ENCODE measurements at regions not wholly inside any gene's neighbourhood (a gene's known extent, or its start where the extent isn't known, plus 50 kb on each side); places are given as distances from the start of the nearest gene placed in this dataset.

DNA sequence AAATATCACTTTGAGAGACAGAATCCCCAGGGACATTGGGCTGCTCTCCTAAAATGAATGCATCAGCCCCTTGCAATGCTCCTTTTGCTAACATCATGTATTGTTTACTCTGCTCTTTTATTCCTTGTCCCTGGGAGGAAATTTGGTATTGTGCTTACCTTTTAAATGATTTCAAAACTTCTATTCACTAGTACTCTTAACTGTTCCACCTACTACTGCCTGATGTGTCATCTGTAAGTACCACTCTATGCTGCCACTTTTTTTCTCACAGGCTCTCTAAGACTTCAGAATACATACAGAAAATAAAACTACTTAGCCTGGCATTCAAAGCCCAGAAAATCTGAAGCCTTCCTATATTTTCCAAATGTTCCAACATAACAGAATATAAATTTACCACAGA, 667.2 kb downstream of the BRINP1 start:
- no peak for DNase-seq (ENCODE audit: extremely low read depth in 1 of 11, low read depth in 9 of 11, low spot score in 4 of 11)

DNA sequence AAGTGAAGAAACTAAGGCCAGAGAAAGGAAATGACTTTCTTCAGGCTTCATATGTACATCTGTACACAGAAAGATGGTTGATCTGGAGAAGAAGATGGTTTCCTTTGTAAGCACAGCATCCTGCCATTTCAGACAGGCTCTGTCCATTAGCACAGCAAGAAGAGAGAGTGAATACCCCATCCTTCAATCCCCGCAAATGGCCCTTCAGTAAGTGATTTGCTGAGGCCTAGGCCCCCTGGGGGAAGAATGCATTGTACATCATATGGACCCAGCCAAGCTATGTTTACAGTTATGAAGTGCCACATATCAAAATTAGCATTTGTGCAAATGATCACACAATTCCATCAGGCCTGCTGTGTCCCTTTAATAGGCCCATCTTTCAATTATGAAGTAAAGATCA, 657.4 kb downstream of the BRINP1 start:
- DNase-seq (ENCODE audit: extremely low read depth in 1 of 11, low read depth in 9 of 11, low spot score in 4 of 11): no peak

DNA sequence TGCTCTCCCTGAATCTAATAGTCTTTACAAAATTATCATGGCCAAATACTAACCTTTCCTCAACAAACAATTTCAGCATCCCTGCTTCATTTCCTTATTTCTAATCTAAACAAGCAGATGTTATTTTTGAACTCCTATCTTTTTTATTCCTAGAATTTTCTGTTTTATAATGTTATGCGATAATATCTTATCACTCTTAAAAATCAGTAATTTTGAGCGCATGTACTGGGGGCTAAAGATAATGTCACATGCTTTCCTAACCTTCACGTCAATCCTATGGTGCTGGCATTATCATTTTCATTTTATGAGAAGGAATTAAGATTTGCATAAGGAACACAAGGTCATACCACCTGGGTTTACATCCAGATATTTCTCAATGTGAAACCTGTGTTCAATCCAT, 648.0 kb downstream of the BRINP1 start:
- DNase-seq (ENCODE audit: extremely low read depth in 1 of 11, low read depth in 9 of 11, low spot score in 4 of 11): no peak

DNA sequence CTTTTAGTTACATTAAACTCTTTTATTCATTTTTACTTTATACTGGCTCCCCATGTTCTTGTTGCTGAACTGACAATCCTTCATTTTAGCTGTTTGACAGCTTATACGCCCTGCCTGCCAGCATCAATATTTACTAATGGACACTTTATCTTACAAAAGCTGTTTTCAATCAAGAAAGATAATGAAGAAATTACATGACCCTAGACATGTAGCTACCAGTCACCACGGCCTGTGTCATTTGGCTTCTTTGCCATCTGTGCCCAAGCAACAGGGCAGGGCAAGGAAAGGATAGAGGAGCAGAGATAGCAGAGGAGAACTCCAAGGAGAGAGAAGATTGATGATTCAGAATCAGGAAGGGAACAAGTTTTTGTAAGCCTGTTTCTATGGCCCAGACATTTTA, 647.3 kb downstream of the BRINP1 start:
- no peak for DNase-seq (ENCODE audit: extremely low read depth in 1 of 11, low read depth in 9 of 11, low spot score in 4 of 11)

DNA sequence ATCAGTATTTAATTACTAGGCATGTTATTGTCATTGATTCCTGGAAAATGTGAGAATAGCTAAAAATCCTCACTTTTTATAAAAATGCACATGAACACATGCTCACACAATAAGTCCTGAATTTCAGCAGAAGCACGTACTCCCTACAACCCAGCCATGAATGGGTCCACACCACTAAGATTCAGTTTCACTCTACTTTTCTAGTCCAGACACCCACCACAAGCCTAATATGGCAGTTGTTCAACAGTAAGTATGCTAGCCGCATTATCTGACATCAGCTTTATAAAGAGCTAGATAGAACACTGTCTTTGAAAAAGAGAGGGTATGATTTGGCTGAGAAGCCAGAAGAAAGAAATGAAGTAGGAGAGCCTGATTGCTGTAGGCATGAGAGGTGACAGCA, 639.3 kb downstream of the BRINP1 start:
- no peak for DNase-seq (ENCODE audit: extremely low read depth in 1 of 11, low read depth in 9 of 11, low spot score in 4 of 11)

DNA sequence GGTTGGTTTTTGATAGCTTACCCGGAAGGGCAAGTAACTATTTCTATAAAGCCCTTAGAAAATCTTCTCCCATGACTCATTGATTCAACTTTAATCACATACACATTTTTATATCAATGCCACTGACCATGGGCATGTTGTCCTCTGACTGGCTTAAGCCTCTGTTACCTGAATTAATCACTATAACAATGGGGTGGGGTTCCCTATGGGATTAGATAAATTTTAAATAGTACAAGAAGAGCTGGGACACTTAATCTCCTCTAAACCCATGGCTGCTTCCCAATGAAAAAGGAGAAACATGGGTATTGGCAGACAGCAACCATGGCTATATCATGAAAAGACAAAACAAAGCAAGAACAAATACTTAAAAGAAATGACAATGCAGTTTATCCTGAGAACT, 636.2 kb downstream of the BRINP1 start:
- DNase-seq (ENCODE audit: extremely low read depth in 1 of 11, low read depth in 9 of 11, low spot score in 4 of 11): no peak

DNA sequence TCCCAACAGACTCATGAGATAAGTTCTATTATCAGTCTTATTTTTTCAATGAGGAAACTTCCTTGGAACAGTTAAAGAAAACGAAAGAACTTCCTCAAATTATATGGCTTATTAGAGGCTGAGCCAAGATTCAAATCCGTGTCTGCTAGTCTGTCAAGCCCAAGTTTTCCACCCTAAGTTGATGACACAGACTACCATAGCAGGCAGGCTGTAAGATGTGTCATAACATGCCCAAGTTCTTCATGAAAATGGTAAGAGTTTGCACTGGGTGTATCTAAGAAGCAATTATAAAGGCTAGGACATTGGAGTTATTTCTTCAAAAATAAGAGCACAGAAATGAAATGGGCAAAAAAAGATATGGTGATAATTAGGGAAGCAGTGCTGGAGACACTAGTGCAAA, 634.5 kb downstream of the BRINP1 start:
- no peak for DNase-seq (ENCODE audit: extremely low read depth in 1 of 11, low read depth in 9 of 11, low spot score in 4 of 11)

DNA sequence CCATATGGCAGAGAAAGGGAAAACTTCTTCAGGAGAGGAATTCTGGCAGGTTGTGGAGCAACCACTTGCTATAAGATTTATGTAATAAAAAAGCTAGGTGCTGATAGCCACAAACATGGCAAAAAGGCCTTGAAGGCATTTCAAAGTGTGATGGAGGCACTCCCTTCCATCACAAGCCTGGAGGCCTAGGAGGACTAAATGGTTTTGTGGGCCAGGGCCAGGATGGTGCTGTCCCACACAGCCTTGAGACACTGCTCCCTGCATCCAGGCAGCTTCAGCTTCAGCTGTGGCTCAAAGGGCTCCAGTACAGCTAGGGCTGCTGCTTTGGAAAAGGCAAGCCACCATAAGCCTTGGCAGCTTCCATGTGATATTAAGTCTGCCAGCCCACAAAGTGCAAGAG, 632.8 kb downstream of the BRINP1 start:
- DNase-seq (ENCODE audit: extremely low read depth in 1 of 11, low read depth in 9 of 11, low spot score in 4 of 11): no peak

DNA sequence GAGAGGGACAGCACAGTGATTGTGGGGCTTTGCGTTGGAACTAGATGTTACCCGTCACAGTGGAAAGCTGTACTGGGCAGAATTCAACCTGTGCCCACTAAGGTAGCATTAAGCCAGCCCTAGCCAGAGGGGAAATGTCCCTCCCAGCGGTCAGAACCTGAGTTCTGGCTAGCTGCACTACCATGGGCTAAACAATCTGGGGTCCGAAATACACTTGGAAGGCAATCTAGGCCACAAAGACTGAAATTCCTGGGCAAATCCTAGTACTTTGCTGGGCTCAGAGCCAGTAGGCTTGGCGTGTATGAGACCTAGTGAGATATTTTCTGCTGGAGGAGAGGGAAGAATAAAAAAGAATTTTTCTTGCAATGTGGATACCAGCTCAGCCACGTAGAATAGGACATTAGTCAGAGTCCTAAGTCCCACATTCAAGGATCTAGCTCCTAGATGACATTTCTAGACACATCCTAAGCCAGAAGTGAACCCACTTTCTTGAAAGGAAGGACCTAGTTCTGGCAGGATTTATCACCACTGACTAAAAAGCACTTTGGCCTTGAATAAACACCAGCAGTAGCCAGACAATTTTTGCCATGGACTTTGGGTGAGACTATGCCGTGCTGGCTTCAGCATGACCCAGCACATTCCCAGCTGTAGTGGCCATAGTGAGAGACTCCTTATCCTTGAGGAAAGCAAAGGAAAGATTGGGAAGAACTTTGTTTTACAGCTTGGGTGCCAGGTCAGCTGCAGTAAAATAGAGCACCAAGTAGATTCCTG, 618.0 kb downstream of the BRINP1 start:
- DNase-seq (ENCODE audit: extremely low read depth in 1 of 11, low read depth in 9 of 11, low spot score in 4 of 11): no peak

DNA sequence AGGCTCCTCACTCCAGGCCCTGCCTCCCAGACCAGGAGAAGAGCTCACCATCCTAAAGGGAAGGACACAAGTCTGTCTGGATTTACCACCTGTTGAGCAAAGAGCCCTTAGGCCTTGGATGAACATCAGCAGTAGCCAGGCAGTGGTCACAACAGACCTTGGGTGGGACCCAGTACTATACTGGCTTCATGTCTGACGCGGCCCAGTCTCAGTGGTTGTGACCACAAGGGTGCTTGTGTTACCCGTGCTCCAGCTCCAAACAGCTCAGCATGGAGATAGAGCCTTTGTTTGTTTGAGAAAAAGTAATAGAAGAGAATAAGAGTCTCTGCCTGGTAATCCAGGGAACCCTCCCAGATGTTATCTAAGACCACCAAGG, 617.4 kb downstream of the BRINP1 start:
- DNase-seq (ENCODE audit: extremely low read depth in 1 of 11, low read depth in 9 of 11, low spot score in 4 of 11): no peak

DNA sequence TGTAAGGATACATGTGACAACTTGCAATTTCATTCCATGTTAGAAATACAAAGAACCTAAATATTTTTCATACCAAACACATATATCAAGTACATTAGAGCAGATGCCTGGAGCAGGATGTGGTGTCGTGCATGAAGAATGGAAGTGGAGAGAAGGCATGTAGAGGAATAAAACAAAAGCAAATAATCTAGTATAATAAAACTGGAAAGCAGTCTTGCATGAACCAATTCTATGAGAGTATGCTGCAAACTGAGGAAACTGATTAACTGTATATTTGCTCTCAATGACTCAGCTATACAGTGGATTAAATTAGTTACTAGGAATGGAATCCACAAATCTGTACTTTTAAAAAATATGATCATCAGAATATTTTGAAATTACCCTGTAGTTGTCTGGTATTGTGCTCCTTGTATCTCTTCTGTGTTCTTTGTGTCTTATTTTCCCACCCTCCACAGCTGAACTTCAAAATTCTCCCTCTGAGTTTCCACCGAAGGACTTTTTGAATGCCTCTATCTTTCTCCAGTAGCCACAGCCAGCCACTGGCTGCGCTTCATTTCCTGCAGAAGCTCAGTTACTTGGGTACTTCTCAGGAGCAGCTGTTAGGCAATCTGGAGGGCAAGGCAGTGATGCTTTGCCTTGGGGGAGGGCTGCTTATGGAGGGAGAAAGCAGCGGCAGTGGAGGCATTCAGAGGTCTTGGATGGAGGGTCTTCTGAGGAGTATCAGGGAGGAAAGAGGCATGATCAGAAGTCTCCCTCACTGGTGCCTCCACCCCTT, 608.0 kb downstream of the BRINP1 start:
- DNase-seq (ENCODE audit: extremely low read depth in 1 of 11, low read depth in 9 of 11, low spot score in 4 of 11): no peak

DNA sequence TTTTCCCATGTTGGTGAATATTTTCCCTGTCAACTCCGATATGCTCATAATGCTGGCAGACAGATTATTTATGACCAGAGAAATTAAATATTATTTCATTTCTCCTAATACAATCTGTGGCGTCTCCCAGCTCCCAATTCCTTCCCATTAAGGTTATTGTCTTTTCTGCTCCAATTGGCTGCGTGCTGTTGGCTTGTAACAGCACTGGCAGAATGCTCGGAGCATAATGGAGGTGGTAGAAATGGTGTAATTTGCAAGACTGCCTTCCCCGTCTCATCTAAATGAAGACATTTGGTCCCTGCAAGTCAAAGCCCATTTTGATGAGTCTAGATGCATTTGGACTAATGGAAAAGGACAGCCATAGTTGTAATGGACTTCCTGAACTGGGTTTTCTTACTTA, 601.7 kb downstream of the BRINP1 start:
- DNase-seq (ENCODE audit: extremely low read depth in 1 of 11, low read depth in 9 of 11, low spot score in 4 of 11): no peak

DNA sequence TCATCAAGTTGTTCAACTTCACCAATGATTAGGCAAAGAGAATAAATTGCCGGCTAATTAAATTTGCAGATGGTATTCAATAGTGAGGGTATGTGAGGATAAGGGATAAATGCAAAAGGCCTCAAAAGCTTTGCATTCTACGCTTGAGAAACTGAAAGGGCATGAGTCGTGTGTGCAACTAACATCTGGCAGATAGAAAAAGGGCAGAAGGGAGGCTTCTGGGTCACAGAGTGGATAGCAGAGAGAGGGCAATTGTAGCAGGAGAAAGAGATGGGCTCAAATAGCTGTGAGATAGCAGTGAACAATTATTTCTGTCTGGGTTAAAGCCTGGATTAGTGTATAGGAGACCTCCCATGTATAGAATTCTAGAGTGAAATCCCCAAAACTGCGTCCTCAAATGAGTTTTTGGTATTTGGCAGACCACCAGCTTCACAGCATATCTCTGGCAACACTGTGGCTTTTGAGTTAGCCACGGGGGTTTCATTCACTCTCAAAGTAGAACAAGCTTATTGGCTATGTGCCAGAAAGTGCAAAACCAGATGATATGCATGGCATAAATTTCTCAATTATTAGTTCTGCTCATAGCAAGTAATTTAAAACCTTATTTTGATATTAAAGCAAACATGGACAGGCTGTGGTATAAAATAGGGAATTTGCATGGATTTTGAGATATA, 586.3 kb downstream of the BRINP1 start:
- no peak for DNase-seq (ENCODE audit: extremely low read depth in 1 of 11, low read depth in 9 of 11, low spot score in 4 of 11)

DNA sequence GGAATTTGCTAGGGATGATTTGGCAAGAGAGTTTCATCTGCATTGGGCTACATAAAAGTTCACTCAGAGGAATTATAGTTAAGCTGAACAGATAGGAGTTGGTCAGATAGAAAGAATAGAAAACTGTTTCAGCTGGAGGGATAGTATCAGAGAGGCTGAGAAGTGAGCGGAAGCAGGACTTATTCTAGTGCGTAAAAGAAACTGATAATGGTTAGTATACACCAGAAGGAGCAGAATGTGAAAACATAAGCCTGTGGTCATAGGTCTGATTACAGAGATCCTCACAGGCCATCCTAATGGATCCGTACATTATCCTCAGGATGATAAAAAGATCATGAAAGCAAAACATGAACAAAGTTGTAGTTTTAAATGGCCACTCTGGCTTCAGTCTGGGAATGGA, 585.2 kb downstream of the BRINP1 start:
- DNase-seq (ENCODE audit: extremely low read depth in 1 of 11, low read depth in 9 of 11, low spot score in 4 of 11): no peak

DNA sequence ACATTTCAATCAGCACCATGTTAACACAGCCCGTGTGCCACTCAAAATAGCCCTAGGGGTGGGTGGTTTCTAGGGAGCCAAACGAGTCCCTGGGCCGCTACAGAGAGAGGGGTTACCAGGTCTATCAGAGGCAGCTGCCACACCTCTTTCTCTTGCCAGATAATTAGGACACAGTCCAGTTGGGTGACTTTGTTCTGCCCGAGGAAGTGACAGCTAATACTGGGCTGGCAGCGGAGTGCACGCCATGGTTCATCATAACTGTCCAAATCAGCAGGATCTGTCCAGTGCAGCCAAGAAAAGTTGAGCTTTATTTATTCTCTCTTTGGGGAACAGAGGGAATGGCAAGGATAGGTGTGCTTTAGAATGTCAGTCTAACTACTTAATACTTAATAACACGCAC, 583.8 kb downstream of the BRINP1 start:
- DNase-seq (ENCODE audit: extremely low read depth in 1 of 11, low read depth in 9 of 11, low spot score in 4 of 11): no peak

DNA sequence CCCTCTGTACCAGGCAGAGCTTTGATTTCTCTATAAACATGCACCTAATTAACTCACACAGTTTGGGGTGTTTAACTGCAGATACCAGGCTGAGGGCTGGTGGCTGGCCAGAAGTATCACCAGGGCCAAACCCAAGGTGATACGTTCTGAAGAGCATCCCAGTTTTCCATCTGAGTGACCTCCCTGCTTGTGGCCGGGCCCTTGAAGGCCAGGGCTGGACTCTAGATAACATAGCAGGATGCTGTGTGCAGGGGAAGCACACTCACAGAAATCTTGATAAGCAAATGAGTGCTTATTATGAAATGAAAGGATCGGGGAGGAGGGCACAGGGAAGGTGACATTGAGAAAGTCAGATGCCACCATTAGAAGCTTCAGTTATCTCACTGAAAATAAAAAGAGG, 582.4 kb downstream of the BRINP1 start:
- DNase-seq (ENCODE audit: extremely low read depth in 1 of 11, low read depth in 9 of 11, low spot score in 4 of 11): no peak

DNA sequence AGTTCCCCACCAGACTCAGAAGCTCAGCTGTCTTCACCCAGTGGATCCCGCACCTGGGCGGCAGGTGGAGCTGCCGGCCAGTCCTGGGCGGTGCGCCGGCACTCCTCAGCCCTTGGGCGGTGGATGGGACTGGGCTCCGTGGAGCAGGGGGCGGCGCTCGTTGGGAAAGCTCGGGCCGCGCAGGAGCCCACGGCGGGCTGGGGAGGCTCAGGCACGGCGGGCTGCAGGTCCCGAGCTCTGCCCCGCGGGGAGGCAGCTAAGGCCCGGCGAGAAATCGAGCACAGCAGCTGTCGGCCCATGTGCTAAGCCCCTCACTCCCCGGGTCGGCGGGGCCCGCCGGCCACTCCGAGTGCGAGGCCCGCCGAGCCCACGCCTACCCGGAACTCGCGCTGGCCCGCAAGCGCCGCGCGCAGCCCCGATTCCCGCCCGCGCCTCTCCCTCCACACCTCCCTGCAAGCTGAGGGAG, 560.0 kb downstream of the BRINP1 start:
- no peak for DNase-seq (ENCODE audit: extremely low read depth in 1 of 11, low read depth in 9 of 11, low spot score in 4 of 11)

DNA sequence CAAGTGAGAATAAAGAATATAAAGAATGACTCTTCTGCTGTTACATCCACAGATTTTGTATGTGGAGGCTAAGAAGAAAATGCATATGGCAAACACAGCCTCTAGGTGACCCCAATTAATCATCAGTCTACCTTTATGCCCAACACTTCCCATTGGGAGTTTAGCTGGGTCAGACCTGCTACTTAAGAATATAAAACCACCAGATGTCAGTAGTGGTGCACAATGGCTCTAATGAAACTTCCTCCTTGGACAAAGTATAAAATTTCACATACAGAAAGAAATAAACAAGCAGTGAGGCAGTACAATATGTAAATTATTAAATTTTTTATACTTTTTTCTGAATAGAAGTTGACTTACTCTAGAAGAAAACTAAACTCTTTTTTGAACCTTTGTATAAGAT, 539.9 kb downstream of the BRINP1 start:
- DNase-seq (ENCODE audit: extremely low read depth in 1 of 11, low read depth in 9 of 11, low spot score in 4 of 11): peak in 6 of 11 donors; percentile 6 to 27 (median 12)

DNA sequence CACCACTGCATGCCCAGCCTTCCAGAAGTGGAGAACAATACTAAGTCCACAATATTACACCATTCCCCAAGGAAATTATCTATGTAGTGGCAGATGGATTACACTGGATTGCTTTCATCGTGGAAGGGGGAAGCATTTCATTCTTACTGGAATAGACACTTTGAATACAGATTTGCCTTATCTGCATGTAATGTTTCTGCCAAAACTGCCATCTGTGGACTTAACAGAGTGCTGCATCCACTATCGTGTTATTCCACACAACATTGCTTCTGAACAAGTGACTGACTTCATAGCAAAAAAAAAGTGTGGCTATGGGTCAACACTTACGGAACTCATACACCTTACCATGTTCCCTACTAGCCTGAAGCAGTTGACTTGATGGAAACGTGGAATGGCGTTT, 536.9 kb downstream of the BRINP1 start:
- no peak for DNase-seq (ENCODE audit: extremely low read depth in 1 of 11, low read depth in 9 of 11, low spot score in 4 of 11)

DNA sequence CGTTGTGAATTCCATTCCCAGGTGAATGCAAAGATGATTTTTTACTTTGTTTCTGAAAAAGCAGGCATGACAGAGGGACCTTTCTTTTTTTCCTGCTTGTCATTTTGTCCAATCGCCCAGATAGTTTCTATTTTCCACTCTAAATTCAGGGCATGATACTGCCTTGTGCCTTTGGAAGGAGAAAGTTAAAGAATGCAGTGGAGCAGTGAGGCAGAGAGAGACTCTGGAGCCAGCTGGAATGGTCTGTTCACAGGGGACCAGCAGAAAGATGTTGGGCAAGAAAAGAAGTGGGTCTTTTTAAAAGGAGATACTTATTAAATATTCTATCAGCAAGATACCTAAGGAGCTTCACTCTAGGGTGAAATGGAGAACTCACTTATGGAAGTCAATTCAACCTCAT, 532.3 kb downstream of the BRINP1 start:
- no peak for DNase-seq (ENCODE audit: extremely low read depth in 1 of 11, low read depth in 9 of 11, low spot score in 4 of 11)

Data from renal cortex interstitium (tissue), 11 donors.